GM19351 (cell line): ENCODE measurements at regions not wholly inside any gene's neighbourhood (a gene's known extent, or its start where the extent isn't known, plus 50 kb on each side); places are given as distances from the start of the nearest gene placed in this dataset.

Experiments used
- ATAC-seq: cut with Tn5 transposase; IDR thresholded peaks from one replicate; pipeline ENCODE4 v1.9.1; 2021; ENCODE audit warnings: mild to moderate bottlenecking, moderate library complexity; ENCODE audit not compliant: unreplicated experiment

- ATAC-seq: no peak
These were observed 54.0 kb downstream of the C11orf91 start for GRCh38 chr11:33646629-33647028.

- ATAC-seq: no peak
These were observed 54.5 kb downstream of the C11orf91 start for GRCh38 chr11:33646168-33646567.

- no peak for ATAC-seq
These were observed 54.9 kb downstream of the C11orf91 start for GRCh38 chr11:33645686-33646085.

- ATAC-seq: no peak
These were observed 57.3 kb downstream of the C11orf91 start for GRCh38 chr11:33643167-33643824.

GRCh38 chr11:33642461-33643166 lies 58.0 kb downstream of the C11orf91 start:
- ATAC-seq: no peak

GRCh38 chr11:33640730-33641371 lies 59.8 kb downstream of the C11orf91 start:
- ATAC-seq: no peak

- ATAC-seq: no peak
These were observed 62.0 kb downstream of the C11orf91 start for GRCh38 chr11:33638608-33639007.

- no peak for ATAC-seq
These were observed 64.5 kb downstream of the C11orf91 start for GRCh38 chr11:33636104-33636503.

- no peak for ATAC-seq
These were observed 65.5 kb downstream of the C11orf91 start for GRCh38 chr11:33635161-33635560.

- ATAC-seq: no peak
These were observed 66.3 kb downstream of the C11orf91 start for GRCh38 chr11:33634291-33634834.

- ATAC-seq: no peak
These were observed 67.2 kb downstream of the C11orf91 start for GRCh38 chr11:33633251-33634003.

- ATAC-seq: no peak
These were observed 68.9 kb downstream of the C11orf91 start for GRCh38 chr11:33631749-33632091.

- no peak for ATAC-seq
These were observed 69.5 kb downstream of the C11orf91 start for GRCh38 chr11:33630936-33631748.

GRCh38 chr11:33624083-33624482 lies 76.5 kb downstream of the C11orf91 start:
- no peak for ATAC-seq

- ATAC-seq: no peak
These were observed 77.8 kb downstream of the C11orf91 start for GRCh38 chr11:33622806-33623205.

GRCh38 chr11:33622186-33622585 lies 78.4 kb downstream of the C11orf91 start:
- ATAC-seq: no peak

GRCh38 chr11:33620423-33621171 lies 80.0 kb downstream of the C11orf91 start:
- no peak for ATAC-seq

GRCh38 chr11:33618956-33619355 lies 81.7 kb downstream of the C11orf91 start:
- no peak for ATAC-seq

GRCh38 chr11:33618351-33618710 lies 82.3 kb downstream of the C11orf91 start:
- ATAC-seq: no peak
